HEK293 (cell line): ENCODE measurements at regions not wholly inside any gene's neighbourhood (a gene's known extent, or its start where the extent isn't known, plus 50 kb on each side); places are given as distances from the start of the nearest gene placed in this dataset.

Experiments
- KLF16 ChIP-seq: fragments of 450-650 bp; formaldehyde crosslinking; IDR thresholded peaks from 2 replicates; pipeline ENCODE4 v1.5.1; 2017; ENCODE audit warnings: missing biosample characterization, missing genetic modification characterization
- PRDM10 ChIP-seq: fragments of 450-650 bp; formaldehyde crosslinking; IDR thresholded peaks from 2 replicates; pipeline ENCODE4 v1.5.1; 2016; ENCODE audit warnings: missing biosample characterization, missing genetic modification characterization
- TCF7L2 ChIP-seq: IDR thresholded peaks from 2 replicates; pipeline ENCODE4 v1.6.1; 2011; ENCODE audit warnings: low read depth, mild to moderate bottlenecking, inconsistent platforms, low read length, moderate library complexity, borderline replicate concordance
- TSHZ1 ChIP-seq: fragments of 450-650 bp; formaldehyde crosslinking; IDR thresholded peaks from 2 replicates; pipeline ENCODE4 v1.5.1; 2016; ENCODE audit warnings: missing biosample characterization, missing genetic modification characterization, borderline replicate concordance
- ZNF274 ChIP-seq, 2 experiments: fragments of 200-500 bp in 1 of 2; fragments of 450-650 bp in 1 of 2; sonication (Bioruptor generic) in 1 of 2; formaldehyde crosslinking in 1 of 2; IDR thresholded peaks; 2 replicates each; pipeline versions ENCODE4 v1.5.1 to v1.6.1; 2014 to 2016; ENCODE audit warnings: borderline replicate concordance in 1 of 2, inconsistent platforms in 1 of 2, low read length in 1 of 2, missing biosample characterization in 1 of 2, missing genetic modification characterization in 1 of 2
- TF ChIP-seq, protein P1 (sequence below): fragments of 450-650 bp; formaldehyde crosslinking; IDR thresholded peaks from 2 replicates; pipeline ENCODE4 v1.5.1; 2016; ENCODE audit warnings: missing biosample characterization, missing genetic modification characterization
- TF ChIP-seq, protein P2 (sequence below): IDR thresholded peaks from 2 replicates; pipeline ENCODE4 v1.6.1; 2011; ENCODE audit warnings: mild to moderate bottlenecking, low read depth, low read length, borderline replicate concordance
- TF ChIP-seq, protein P3 (sequence below): fragments of 450-650 bp; formaldehyde crosslinking; IDR thresholded peaks from 2 replicates; pipeline ENCODE4 v1.5.1; 2016; ENCODE audit warnings: missing biosample characterization, missing genetic modification characterization

GRCh38 chr9:81312346-81312745, 377.0 kb downstream of the TLE1 start:
- TF ChIP-seq TCF7L2 (no peak), ZNF274 (IDR thresholded peaks at IDR 0.05; ENCODE audit: low read length) (no peak), ZNF274 (tag by site-specific recombination; IDR thresholded peaks at IDR 0.05; ENCODE audit: borderline replicate concordance) (no peak), KLF16 (tag by site-specific recombination) (no peak), PRDM10 (tag by site-specific recombination) (no peak), TSHZ1 (tag by site-specific recombination) (no peak)
- TF ChIP-seq, protein P1, sequence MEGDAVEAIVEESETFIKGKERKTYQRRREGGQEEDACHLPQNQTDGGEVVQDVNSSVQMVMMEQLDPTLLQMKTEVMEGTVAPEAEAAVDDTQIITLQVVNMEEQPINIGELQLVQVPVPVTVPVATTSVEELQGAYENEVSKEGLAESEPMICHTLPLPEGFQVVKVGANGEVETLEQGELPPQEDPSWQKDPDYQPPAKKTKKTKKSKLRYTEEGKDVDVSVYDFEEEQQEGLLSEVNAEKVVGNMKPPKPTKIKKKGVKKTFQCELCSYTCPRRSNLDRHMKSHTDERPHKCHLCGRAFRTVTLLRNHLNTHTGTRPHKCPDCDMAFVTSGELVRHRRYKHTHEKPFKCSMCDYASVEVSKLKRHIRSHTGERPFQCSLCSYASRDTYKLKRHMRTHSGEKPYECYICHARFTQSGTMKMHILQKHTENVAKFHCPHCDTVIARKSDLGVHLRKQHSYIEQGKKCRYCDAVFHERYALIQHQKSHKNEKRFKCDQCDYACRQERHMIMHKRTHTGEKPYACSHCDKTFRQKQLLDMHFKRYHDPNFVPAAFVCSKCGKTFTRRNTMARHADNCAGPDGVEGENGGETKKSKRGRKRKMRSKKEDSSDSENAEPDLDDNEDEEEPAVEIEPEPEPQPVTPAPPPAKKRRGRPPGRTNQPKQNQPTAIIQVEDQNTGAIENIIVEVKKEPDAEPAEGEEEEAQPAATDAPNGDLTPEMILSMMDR (tag by site-specific recombination), result no peak
- TF ChIP-seq, protein P2, sequence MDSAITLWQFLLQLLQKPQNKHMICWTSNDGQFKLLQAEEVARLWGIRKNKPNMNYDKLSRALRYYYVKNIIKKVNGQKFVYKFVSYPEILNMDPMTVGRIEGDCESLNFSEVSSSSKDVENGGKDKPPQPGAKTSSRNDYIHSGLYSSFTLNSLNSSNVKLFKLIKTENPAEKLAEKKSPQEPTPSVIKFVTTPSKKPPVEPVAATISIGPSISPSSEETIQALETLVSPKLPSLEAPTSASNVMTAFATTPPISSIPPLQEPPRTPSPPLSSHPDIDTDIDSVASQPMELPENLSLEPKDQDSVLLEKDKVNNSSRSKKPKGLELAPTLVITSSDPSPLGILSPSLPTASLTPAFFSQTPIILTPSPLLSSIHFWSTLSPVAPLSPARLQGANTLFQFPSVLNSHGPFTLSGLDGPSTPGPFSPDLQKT, result no peak
- TF ChIP-seq, protein P3, sequence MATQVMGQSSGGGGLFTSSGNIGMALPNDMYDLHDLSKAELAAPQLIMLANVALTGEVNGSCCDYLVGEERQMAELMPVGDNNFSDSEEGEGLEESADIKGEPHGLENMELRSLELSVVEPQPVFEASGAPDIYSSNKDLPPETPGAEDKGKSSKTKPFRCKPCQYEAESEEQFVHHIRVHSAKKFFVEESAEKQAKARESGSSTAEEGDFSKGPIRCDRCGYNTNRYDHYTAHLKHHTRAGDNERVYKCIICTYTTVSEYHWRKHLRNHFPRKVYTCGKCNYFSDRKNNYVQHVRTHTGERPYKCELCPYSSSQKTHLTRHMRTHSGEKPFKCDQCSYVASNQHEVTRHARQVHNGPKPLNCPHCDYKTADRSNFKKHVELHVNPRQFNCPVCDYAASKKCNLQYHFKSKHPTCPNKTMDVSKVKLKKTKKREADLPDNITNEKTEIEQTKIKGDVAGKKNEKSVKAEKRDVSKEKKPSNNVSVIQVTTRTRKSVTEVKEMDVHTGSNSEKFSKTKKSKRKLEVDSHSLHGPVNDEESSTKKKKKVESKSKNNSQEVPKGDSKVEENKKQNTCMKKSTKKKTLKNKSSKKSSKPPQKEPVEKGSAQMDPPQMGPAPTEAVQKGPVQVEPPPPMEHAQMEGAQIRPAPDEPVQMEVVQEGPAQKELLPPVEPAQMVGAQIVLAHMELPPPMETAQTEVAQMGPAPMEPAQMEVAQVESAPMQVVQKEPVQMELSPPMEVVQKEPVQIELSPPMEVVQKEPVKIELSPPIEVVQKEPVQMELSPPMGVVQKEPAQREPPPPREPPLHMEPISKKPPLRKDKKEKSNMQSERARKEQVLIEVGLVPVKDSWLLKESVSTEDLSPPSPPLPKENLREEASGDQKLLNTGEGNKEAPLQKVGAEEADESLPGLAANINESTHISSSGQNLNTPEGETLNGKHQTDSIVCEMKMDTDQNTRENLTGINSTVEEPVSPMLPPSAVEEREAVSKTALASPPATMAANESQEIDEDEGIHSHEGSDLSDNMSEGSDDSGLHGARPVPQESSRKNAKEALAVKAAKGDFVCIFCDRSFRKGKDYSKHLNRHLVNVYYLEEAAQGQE (tag by site-specific recombination), result no peak
